GM10266 (cell line): ENCODE measurements at regions not wholly inside any gene's neighbourhood (a gene's known extent, or its start where the extent isn't known, plus 50 kb on each side); places are given as distances from the start of the nearest gene placed in this dataset.

ENCODE experiments used
- DNase-seq: peaks from one replicate; pipeline ENCODE4 v3.0.0; 2012; ENCODE audit errors: extremely low spot score
- CTCF ChIP-seq: IDR thresholded peaks from 2 replicates; pipeline ENCODE4 v1.5.1; 2012; ENCODE audit warnings: mild to moderate bottlenecking, low read depth; ENCODE audit not compliant: control insufficient read depth, insufficient read depth; ENCODE audit errors: missing control alignments

- DNase-seq: no peak
Measured at GRCh38 chr12:92070054-92070863, 75.4 kb downstream of the BTG1 start.

GRCh38 chr12:92068459-92068858 is 77.2 kb downstream of the BTG1 start:
- no peak for TF ChIP-seq CTCF

More at GRCh38 chr12:92070054-92070863, 75.4 kb downstream of the BTG1 start:
- TF ChIP-seq CTCF: no peak

GRCh38 chr12:92065639-92066038 is 80.0 kb downstream of the BTG1 start:
- TF ChIP-seq CTCF: no peak
- no peak for DNase-seq

More at GRCh38 chr12:92068459-92068858, 77.2 kb downstream of the BTG1 start:
- no peak for DNase-seq

- no peak for TF ChIP-seq CTCF
- no peak for DNase-seq
Measured at GRCh38 chr12:92065018-92065499, 80.6 kb downstream of the BTG1 start.

- no peak for TF ChIP-seq CTCF
- no peak for DNase-seq
Measured at GRCh38 chr12:92064422-92064821, 81.2 kb downstream of the BTG1 start.

- no peak for DNase-seq
- TF ChIP-seq CTCF: no peak
Measured at GRCh38 chr12:92063641-92064040, 82.0 kb downstream of the BTG1 start.
